A549 (cell line): ENCODE measurements at regions not wholly inside any gene's neighbourhood (a gene's known extent, or its start where the extent isn't known, plus 50 kb on each side); places are given as distances from the start of the nearest gene placed in this dataset.

Experiments used
- ATAC-seq, 2 experiments: fragments of 200-7000 bp in 1 of 2; fragments of >200 bp in 1 of 2; cut with Nextera tagmentation in 1 of 2; cut with Tn5 transposase in 1 of 2; 3 replicates each; pipeline versions ENCODE4 v1.8.0 to v1.9.1; 2018 to 2020; ENCODE audit warnings: mild to moderate bottlenecking in 1 of 2, moderate library complexity in 1 of 2
- CTCF ChIA-PET: fragments of 300-600 bp; sonication (Branson Sonifier 250); formaldehyde crosslinking; extraction: SDS; loops from one replicate; lab custom pipeline; 2021; ENCODE audit warnings: antibody characterized with exemption, inconsistent platforms; lab: Yijun Ruan, JAX
- POLR2A ChIA-PET: fragments of 350-600 bp; formaldehyde crosslinking; extraction: SDS; loops from one replicate; lab custom pipeline; 2021; ENCODE audit warnings: antibody characterized with exemption, inconsistent platforms; lab: Yijun Ruan, JAX
- DNase-seq, 2 experiments: peaks; one replicate each; pipeline versions ENCODE4 v3.0.0 to v3.0.0-alpha.2; 2011 to 2016; ENCODE audit warnings: low read depth in 1 of 2, low spot score in 1 of 2
- FAIRE-seq: peaks from 2 replicates; lab custom pipeline; 2011; peaks lifted over from hg19 to GRCh38; lab: Jason Lieb, UNC
- H3K27ac ChIP-seq, 2 experiments: fragments of >200 bp; sonication (Bioruptor Twin); formaldehyde crosslinking; 3 replicates each; pipeline ENCODE4 v1.5.1; 2016 to 2017
- H3K4me1 ChIP-seq: fragments of >200 bp; sonication (Bioruptor Twin); formaldehyde crosslinking; 3 replicates; pipeline ENCODE4 v1.6.1; 2016
- H3K4me2 ChIP-seq: fragments of >200 bp; sonication (Bioruptor Twin); formaldehyde crosslinking; 3 replicates; pipeline ENCODE4 v1.6.1; 2016
- H3K4me3 ChIP-seq: fragments of >200 bp; sonication (Bioruptor Twin); formaldehyde crosslinking; 3 replicates; pipeline ENCODE4 v1.5.1; 2016
- H3K9me3 ChIP-seq: fragments of >200 bp; sonication (Bioruptor Twin); formaldehyde crosslinking; 3 replicates; pipeline ENCODE4 v1.6.1; 2016
- CHD2 ChIP-seq: fragments of 150-350 bp; IDR thresholded peaks from 2 replicates; pipeline ENCODE4 v1.6.1; 2014; ENCODE audit warnings: low read length; ENCODE audit not compliant: partially characterized antibody
- CHD4 ChIP-seq: fragments of 200-600 bp; sonication (generic); IDR thresholded peaks from 2 replicates; pipeline ENCODE4 v1.6.1; 2016; ENCODE audit warnings: antibody characterized with exemption, mild to moderate bottlenecking, borderline replicate concordance
- HOXB5 ChIP-seq: fragments of 250-450 bp; sonication (Bioruptor Pico); IDR thresholded peaks from 2 replicates; pipeline ENCODE4 v1.5.0; 2020; ENCODE audit warnings: mild to moderate bottlenecking, moderate library complexity
- JUN ChIP-seq, 2 experiments: fragments of >200 bp; sonication (Bioruptor Twin); formaldehyde crosslinking; IDR thresholded peaks; 2 replicates in 1 of 2; 3 replicates in 1 of 2; pipeline ENCODE4 v1.6.1; 2016 to 2017
- JUNB ChIP-seq: fragments of >200 bp; sonication (Bioruptor Twin); formaldehyde crosslinking; IDR thresholded peaks from 2 replicates; pipeline ENCODE4 v1.6.1; 2016
- MAZ ChIP-seq: fragments of 150-350 bp; IDR thresholded peaks from 2 replicates; pipeline ENCODE4 v1.6.1; 2014; ENCODE audit warnings: antibody characterized with exemption, low read depth, low read length, borderline replicate concordance
- POLR2A ChIP-seq: IDR thresholded peaks from 2 replicates; pipeline ENCODE4 v1.6.1; 2012; ENCODE audit warnings: mild to moderate bottlenecking, low read length
- RCOR1 ChIP-seq: fragments of 150-350 bp; IDR thresholded peaks from 2 replicates; pipeline ENCODE4 v1.6.1; 2014; ENCODE audit warnings: antibody characterized with exemption, low read length, low read depth
- RNF2 ChIP-seq: fragments of 200-600 bp; sonication (generic); IDR thresholded peaks from 2 replicates; pipeline ENCODE4 v1.6.1; 2016; ENCODE audit warnings: low read depth, mild to moderate bottlenecking, antibody characterized with exemption, moderate library complexity, borderline replicate concordance
- TFCP2L1 ChIP-seq: fragments of 250-450 bp; sonication (Bioruptor Pico); IDR thresholded peaks from 2 replicates; pipeline ENCODE4 v1.5.0; 2021; ENCODE audit warnings: mild to moderate bottlenecking
- TP53 ChIP-seq: fragments of 250-450 bp; sonication (Bioruptor Pico); IDR thresholded peaks from 2 replicates; pipeline ENCODE4 v1.5.0; 2021; ENCODE audit warnings: mild to moderate bottlenecking, moderate library complexity
- ZC3H11A ChIP-seq: fragments of 450-650 bp; IDR thresholded peaks from 2 replicates; pipeline ENCODE4 v1.6.1; 2014; ENCODE audit warnings: antibody characterized with exemption, mild to moderate bottlenecking
- WGBS: methylation state at CpG from one replicate; pipeline ENCODE4 v1.1.6; 2017; ENCODE audit errors: missing lambda C conversion rate; 5-methylcytosine and 5-hydroxymethylcytosine counted together
- TF ChIP-seq, protein P1 (sequence below): IDR thresholded peaks from 2 replicates; pipeline ENCODE4 v1.6.1; 2012
- TF ChIP-seq, protein P2 (sequence below): fragments of 250-450 bp; sonication (Bioruptor Pico); IDR thresholded peaks from 2 replicates; pipeline ENCODE4 v1.5.0; 2020; ENCODE audit warnings: low read depth, mild to moderate bottlenecking, moderate library complexity
- TF ChIP-seq, protein P3 (sequence below): fragments of >200 bp; sonication (Bioruptor Twin); formaldehyde crosslinking; IDR thresholded peaks from 2 replicates; pipeline ENCODE4 v1.6.1; 2016
- TF ChIP-seq, protein P4 (sequence below): fragments of 200-600 bp; sonication (generic); IDR thresholded peaks from 2 replicates; pipeline ENCODE4 v1.6.1; 2016; ENCODE audit warnings: antibody characterized with exemption, mild to moderate bottlenecking, moderate library complexity
- TF ChIP-seq, protein P5 (sequence below): fragments of >200 bp; sonication (Bioruptor Twin); formaldehyde crosslinking; IDR thresholded peaks from 3 replicates; pipeline ENCODE4 v1.5.1; 2016

DNA sequence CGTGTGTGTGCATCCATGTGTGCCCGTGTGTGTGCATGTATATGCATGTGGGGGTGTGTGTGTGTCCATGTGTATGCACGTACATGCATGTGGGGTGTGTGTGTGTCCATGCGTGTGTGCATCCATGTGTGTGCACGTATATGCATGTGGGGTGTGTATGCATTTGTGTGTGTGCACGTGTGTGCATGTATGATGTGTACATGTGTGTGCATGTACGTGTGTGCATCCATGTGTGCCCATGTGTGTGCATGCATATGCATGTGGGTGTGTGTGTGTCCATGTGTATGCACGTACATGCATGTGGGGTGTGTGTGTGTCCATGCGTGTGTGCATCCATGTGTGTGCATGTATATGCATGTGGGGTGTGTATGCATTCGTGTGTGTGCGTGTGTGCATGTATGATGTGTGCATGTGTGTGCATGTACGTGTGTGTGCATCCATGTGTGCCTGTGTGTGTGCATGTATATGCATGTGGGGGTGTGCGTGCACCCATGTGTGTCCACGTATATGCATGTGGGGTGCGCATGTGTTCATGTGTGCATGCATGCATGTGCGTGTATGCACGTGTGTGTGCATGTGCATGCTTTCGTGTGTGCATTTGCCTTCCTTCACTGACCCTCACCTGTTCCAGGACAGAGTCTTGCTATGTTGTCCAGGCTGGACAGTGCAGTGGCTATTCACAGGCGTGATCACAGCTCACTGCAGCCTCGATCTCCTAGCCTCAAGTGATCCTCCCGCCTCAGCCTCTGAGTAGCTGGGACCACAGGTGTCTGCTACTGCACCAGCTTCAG lies 129.6 kb upstream of the TNRC6C start:
- Histone ChIP-seq H3K4me2 (no peak overlapping the region), H3K4me1 (peaks cover 12% of the 10 kb centered on the region), H3K27ac (no peak overlapping the region), H3K4me3 (no peak overlapping the region), H3K9me3 (no peaks in the 10 kb centered on the region)
- ATAC-seq (no peak), FAIRE-seq (no peak), DNase-seq (no peak)
- POLR2A ChIA-PET = interaction anchor here (1.9 kb wide), 1 partner anchor 130 kb away, joined by 7 read pairs; the partner anchor contains the start of gene TNRC6C
- CTCF ChIA-PET = interaction anchor here (1.2 kb wide), 1 partner anchor 185 kb away, joined by 4 read pairs; no protein-coding TSS in a partner anchor
- WGBS = 60% methylated on average over 21 of the region's 21 CpGs
- no peak for TF ChIP-seq RCOR1
- TF ChIP-seq JUN (IDR thresholded peaks at IDR 0.05) = no peak
- TF ChIP-seq, protein P1, sequence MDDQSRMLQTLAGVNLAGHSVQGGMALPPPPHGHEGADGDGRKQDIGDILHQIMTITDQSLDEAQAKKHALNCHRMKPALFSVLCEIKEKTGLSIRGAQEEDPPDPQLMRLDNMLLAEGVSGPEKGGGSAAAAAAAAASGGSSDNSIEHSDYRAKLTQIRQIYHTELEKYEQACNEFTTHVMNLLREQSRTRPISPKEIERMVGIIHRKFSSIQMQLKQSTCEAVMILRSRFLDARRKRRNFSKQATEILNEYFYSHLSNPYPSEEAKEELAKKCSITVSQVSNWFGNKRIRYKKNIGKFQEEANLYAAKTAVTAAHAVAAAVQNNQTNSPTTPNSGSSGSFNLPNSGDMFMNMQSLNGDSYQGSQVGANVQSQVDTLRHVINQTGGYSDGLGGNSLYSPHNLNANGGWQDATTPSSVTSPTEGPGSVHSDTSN = no peak
- TF ChIP-seq, protein P2, sequence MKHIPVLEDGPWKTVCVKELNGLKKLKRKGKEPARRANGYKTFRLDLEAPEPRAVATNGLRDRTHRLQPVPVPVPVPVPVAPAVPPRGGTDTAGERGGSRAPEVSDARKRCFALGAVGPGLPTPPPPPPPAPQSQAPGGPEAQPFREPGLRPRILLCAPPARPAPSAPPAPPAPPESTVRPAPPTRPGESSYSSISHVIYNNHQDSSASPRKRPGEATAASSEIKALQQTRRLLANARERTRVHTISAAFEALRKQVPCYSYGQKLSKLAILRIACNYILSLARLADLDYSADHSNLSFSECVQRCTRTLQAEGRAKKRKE (CRISPR knock-in tag) = no peak
- TF ChIP-seq HOXB5 = no peak
- no peak for TF ChIP-seq JUNB
- TF ChIP-seq, protein P3, sequence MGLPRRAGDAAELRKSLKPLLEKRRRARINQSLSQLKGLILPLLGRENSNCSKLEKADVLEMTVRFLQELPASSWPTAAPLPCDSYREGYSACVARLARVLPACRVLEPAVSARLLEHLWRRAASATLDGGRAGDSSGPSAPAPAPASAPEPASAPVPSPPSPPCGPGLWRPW = no peak
- no peak for TF ChIP-seq POLR2A
- no peak for TF ChIP-seq CHD4
- TF ChIP-seq RNF2 = no peak
- no peak for TF ChIP-seq MAZ
- TF ChIP-seq, protein P4, sequence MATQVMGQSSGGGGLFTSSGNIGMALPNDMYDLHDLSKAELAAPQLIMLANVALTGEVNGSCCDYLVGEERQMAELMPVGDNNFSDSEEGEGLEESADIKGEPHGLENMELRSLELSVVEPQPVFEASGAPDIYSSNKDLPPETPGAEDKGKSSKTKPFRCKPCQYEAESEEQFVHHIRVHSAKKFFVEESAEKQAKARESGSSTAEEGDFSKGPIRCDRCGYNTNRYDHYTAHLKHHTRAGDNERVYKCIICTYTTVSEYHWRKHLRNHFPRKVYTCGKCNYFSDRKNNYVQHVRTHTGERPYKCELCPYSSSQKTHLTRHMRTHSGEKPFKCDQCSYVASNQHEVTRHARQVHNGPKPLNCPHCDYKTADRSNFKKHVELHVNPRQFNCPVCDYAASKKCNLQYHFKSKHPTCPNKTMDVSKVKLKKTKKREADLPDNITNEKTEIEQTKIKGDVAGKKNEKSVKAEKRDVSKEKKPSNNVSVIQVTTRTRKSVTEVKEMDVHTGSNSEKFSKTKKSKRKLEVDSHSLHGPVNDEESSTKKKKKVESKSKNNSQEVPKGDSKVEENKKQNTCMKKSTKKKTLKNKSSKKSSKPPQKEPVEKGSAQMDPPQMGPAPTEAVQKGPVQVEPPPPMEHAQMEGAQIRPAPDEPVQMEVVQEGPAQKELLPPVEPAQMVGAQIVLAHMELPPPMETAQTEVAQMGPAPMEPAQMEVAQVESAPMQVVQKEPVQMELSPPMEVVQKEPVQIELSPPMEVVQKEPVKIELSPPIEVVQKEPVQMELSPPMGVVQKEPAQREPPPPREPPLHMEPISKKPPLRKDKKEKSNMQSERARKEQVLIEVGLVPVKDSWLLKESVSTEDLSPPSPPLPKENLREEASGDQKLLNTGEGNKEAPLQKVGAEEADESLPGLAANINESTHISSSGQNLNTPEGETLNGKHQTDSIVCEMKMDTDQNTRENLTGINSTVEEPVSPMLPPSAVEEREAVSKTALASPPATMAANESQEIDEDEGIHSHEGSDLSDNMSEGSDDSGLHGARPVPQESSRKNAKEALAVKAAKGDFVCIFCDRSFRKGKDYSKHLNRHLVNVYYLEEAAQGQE = no peak
- TF ChIP-seq CHD2 = no peak
- no peak for TF ChIP-seq TP53
- TF ChIP-seq TFCP2L1 (CRISPR knock-in tag) = no peak
- no peak for TF ChIP-seq ZC3H11A
- TF ChIP-seq, protein P5, sequence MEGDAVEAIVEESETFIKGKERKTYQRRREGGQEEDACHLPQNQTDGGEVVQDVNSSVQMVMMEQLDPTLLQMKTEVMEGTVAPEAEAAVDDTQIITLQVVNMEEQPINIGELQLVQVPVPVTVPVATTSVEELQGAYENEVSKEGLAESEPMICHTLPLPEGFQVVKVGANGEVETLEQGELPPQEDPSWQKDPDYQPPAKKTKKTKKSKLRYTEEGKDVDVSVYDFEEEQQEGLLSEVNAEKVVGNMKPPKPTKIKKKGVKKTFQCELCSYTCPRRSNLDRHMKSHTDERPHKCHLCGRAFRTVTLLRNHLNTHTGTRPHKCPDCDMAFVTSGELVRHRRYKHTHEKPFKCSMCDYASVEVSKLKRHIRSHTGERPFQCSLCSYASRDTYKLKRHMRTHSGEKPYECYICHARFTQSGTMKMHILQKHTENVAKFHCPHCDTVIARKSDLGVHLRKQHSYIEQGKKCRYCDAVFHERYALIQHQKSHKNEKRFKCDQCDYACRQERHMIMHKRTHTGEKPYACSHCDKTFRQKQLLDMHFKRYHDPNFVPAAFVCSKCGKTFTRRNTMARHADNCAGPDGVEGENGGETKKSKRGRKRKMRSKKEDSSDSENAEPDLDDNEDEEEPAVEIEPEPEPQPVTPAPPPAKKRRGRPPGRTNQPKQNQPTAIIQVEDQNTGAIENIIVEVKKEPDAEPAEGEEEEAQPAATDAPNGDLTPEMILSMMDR = no peak
